Hepatic stellate cell (primary cell): ENCODE measurements at regions not wholly inside any gene's neighbourhood (a gene's known extent, or its start where the extent isn't known, plus 50 kb on each side); places are given as distances from the start of the nearest gene placed in this dataset.

ENCODE experiments used
- DNase-seq: peaks from one replicate; pipeline ENCODE4 v3.0.0; 2011; ENCODE audit warnings: low spot score

DNA sequence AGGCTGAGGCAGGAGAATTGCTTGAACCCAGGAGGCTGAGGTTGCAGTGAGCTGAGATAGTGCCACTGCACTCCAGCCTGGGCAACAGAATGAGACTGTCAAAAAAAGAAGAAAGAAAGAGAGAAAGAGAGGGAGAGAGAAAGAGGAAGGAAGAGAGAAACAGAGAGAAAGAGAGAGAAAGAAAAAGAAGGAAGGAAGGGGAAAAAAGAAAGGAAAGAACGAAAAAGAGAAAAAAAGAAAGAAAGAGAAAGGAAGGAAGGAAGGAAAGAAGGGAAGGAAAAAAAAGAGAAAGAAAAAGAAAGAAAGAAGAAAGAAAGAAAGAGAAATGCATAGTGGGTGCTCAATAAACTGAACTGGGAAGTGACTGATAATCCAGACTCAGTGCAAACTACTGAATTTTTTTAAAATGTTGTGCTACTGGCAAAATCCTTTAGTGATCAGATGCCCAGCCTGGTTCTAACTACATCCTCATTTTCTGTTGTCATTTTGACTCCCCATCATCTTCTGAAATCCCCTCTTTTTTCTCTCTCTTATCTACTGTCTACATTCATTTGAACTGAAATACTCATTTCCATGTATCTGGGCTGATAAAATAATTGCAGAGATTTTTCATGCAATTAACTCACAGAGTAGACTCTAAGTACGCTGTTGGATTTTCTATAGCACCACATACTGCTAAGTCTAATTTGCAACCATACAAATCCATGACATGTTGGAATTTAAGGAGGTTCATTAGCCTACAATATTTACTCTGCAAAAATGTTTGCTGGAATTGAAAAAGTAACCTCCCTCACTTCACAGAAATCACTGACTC is 85.3 kb upstream of the HIVEP1 start:
- no peak for DNase-seq

DNA sequence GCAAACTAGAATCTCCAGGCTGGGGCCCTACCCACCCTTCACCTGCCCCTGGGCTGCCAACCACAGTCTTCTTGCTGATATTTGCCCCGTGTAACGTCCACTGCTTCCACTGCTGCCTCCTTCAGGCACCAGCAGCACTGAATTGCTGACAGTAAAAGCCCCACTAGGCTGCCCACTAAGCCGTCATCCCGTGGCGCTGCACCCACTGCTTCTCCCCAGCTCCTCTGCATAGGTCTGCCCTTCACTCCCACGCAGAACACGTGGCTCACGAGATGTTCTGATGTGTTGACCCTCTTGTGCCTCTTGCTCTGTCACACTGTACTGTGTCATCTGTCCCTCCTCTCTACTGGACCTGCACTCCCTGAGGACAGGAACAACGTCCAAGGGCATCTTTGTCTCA is 86.3 kb upstream of the HIVEP1 start:
- no peak for DNase-seq

DNA sequence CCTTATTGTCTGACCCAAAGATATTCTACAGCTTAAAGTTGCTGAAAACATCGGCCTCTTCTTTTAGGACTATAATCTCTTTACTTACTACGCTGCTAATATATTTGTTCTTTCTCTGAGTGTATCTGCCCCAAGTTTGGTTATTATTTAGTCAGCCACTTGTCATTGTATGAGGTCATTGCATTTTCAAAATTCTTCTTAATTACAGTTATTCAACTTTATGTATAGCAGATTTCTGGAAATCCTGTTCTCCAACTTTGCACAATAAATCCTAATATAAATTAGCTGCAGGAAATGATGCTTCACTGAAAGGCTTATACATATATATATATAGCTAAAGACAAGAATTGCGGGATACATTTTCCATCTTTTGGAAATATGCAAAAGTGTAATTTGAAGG is 88.5 kb upstream of the HIVEP1 start:
- no peak for DNase-seq

DNA sequence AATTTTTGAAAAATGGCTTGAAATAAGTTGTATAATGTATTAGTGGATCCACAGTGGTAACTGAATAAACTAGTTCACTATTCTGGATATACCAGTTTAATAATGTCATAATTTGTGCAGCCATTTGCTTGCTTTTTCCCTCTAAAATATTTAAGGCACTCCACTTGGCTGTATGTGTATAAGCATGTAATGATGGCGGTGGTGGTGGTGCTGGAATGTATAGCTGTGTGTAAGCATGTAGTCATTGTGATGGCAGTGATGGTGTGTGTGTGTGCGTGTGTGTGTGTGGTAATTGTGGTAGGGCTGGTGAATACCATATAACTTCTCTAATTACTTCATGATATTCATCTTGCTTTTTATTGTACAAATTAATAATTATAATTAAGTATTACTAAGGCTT is 89.2 kb upstream of the HIVEP1 start:
- no peak for DNase-seq

DNA sequence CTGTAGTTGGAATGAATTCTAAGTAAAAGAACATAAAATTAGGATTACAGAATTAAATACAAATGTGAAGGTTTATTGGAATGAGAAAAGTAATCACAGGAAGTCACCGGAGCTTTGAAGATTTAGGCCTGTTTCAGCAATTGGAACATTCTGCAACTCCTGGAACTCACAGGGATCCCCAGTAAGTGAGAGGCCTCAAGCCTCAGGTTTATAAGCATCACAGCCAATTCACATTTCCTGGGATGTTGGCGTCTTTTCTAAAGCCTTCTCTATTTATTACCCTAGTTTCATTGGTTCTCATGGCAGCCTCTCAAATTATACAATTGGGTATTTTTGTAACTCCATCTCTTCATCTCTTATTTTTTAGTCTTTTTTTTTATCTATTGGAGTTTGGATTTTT is 90.4 kb upstream of the HIVEP1 start:
- no peak for DNase-seq

DNA sequence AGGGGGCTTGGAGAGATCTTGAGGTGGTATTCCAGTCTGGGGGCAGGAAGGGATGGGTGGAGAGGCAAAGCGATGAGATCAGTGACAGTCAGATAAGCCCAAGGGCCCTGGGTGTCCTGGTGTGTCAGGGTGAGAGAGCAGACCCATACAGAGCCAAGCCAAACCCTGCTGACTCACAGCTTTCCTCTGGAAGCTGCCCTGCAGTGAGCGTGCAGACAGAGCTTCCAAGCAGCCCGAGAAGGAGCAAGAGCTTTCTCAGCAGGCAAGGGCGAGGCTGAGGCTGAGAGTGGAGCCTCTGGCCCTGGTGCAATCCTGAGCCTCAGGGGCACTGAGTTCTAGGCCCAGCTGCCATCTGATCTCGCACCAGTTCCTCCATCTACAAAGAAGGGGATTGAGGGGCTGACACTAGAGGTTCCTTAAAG is 91.1 kb upstream of the HIVEP1 start:
- peak; percentile 92 for DNase-seq

DNA sequence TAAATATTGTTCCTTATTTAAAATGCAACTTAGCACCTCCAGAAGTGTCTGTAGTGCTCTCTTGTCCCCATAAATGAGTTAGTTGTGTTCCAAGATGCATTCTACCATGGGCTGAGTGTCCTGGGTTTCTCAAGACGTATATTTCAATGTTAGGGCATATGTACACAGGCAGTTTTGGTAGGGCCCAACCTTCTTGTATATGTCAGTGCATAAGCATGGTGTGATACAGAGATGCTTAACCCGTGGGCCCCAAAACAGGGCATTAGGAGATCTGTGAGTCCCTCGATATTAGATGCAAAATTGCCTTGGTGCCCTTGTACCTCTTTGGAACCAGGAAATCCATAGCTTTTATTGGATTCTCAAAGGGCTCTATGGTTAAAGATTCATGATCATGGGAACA is 91.5 kb upstream of the HIVEP1 start:
- no peak for DNase-seq

DNA sequence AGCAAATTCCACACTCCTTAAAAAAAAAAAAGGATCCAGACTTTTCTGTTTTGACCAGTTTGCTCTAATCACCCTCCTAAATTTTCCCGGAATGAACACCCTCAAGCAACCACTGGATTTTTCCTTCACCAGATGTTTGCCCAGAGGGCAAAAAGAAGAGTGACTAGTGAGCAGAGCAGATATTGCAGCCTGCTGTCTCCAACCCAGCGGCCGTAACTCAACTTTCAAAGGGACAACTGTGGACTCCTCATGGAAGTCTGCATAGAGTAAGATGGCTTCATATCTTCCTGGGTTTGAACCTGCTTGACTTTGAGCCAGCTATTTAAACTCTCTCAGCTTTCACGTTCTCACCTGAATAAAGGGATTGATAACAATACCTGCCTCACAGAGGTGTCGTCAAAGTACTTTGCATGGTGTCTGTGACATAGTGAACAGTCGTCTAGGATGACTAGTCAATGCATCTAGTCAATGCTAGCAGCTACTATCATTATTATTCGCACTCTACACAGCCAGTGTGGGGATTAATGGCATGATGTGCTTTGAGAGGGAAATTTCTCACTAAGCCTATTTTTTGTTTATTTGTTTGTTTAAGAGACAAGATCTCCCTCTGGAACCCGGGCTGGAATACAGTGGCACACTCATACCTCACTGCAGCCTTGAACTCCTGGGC is 92.2 kb upstream of the HIVEP1 start:
- DNase-seq = no peak

DNA sequence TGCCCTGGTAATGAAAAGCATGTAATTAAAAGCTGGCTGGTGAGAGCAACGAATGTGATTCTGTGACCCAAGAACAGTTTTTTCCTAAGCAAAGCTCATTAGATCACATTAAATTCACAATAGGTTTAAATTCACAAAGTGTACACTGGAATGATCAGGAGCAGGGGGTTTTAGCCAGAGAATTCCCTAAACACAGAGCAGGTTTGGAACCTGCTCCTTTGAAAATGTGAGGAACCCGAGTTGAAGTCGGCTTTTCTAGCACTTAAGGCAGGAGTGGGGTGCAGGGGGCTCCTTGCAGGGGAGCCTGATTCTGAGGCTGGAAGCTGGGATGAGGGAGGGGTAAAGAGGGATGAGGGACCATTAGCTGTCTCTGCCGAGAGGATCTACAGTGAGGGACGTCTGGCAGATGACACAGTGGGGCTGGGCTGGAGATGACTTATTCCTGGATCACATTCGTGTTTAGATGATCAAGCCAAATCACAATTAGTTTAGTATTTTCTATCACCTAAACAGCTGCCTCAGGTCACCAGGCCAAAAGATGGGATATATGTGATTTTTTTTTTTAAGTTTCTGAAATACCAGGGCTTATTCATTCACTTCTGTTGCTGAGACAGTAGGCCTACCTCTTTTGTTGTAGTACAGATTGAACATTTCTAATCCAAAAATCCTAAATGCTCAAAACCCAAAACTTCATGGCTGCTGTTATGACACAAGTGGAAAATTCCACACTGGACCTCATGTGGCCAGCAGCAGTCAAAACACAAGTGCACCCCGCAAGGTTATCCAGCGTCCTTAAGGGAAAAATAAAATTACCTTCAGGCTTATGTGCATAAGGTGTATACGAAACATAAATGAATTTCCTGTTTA is 93.1 kb upstream of the HIVEP1 start:
- no peak for DNase-seq

DNA sequence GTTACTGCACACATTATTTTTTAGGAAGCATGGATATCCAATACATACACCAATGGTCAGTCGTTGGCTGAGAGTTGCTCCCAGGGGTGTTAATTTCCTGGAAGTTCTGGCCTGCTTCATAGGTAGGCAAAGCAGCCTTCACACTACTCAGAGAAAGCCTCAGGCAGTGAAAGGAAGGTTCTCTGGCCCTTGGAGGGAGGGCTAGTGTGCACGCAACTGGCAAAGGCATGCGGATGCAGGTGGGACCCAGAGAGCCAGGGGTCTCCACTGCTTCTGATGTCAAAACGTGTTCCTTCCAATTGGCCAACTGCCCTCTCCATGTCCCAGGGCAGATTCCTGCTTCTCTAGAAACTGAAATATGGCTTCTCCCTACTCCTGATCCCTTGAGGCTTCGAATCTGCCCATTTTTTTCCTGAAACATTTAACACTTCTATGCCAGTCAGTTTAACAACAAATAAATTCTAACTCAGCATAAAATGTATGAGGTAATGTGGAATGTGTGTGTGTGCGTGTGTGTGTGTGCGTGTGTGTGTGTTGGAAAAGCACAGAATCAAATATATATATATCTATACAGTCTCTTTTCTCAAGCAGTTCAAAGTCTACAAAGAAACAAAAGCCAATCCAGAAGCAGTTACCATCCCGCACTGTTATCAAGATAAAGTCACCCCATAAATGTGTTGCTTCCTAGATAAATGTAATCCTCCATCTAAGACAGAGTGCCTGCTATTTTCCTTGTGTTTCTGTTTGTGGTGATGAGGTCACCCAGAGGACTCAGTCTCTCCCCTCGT is 94.0 kb upstream of the HIVEP1 start:
- DNase-seq = peak; percentile 45

DNA sequence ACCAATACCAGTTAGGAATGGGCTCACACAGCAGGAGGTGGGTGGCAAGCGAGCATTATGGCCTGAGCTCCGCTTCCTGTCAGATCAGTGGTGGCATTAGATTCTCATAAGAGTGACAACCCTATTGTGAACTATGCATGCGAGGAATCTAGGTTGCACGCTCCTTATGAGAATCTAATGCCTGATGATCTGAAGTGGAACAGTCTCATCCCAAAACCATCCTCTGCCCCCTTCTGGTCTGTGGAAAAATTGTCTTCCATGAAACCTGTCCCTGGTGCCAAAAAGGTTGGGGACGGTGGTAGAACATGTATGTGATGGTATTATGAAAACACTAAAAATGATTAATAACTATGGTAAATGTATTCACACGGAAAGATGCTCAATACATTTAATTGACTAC is 99.7 kb upstream of the HIVEP1 start:
- DNase-seq = no peak

DNA sequence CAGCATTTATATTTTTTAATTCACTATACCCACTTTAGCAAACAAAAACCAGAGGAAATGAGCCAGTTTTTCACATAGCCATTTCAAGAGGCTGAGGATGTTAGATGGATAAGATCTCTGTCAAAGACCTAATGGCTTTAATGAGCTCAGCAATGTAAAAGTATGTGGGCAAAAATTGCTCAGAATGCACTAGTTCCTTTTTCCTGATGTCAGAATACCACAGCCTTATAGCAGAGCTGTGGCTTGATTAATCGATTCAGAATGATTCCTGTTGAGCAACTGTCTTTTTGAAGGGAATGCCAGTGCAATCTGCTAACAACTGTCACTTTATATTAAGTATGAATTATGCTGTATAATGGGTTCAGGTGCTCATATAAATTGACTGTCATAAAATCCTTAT is 100.6 kb upstream of the HIVEP1 start:
- DNase-seq = no peak

DNA sequence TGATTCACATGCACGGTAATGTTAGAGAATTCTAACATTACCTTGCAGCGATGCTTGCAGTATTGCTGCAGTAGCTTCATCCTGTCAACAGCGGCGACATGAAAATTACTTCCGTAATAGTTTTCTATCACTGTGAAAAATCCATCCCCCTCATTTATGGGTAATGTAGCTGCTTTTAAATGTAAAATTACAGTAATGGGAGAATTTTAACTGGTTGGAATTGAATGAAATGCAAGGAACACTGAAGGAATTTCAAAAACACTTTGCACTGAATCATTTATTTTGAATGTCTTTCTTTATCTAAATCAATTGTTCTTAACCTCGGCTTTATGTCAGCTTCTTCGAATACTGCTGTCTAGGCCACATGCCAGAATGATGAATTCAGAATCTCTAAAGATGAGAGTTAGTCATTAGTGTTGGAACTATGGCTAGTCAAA is 102.4 kb upstream of the HIVEP1 start:
- no peak for DNase-seq

DNA sequence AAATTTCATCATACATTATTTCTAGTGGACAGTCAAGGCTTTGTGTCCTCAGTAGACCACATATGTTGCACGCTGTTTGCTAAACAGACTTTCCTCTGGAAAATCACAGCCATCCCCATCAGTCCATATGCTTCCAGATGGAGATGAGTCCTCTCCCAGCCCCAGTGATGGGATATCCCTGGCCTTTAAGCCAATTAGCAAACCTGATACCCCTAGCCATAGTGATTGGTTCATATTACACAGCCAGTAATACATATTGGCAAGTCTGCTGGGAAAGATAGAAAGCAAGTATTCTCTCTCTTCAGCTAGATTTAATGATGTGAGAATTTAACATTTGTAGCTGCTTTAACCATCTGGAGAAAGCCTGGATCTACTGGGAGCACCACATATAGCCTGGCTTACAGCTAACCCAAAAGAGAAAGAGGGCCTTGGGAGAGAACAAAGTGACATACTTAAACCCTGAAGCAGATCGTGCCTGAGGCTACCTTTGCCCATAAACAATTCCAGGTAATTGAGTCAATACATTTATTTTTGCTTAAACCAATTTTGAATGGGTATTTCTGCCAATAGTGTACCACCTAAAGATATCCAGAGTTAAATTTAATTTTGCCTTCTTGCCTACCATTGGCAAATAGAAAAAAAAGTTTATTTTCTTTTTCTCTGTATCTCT is 103.5 kb upstream of the HIVEP1 start:
- no peak for DNase-seq

DNA sequence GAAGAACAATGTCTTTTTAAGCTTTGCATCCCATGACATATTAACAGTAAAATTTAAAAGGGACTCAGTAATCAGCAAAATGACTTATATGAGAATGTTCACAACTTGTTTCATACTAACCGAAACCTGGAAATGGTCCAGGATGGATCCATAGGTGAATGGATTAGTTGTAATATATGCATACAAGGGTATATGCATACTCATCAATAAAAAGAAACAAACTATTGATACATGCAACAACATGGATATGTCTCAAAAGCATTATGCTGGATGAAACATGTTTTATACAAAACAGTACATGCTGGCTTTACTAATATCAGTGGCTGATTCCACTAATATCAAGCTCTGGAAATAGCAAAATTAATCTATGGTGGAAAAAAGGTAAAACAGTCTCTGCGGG is 108.5 kb upstream of the HIVEP1 start:
- no peak for DNase-seq

DNA sequence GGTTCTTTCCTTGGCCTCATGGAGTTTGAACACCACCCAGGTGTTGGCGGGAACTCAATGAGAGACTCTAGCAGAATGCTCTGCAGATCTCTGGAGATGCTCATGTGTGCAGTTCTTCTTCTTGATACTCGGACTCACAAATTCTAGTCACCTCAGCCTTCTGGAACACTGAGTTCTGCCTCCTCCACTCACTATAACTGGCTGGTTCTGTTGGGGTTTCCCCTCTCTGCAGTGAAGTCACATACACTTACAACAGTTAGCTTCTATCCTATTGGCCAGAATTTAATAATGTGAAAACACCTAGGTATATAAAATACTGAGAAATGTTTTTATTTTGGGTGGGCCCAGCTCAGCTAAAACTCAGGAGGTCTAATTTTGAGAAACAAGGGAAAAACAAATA is 109.6 kb upstream of the HIVEP1 start:
- no peak for DNase-seq

DNA sequence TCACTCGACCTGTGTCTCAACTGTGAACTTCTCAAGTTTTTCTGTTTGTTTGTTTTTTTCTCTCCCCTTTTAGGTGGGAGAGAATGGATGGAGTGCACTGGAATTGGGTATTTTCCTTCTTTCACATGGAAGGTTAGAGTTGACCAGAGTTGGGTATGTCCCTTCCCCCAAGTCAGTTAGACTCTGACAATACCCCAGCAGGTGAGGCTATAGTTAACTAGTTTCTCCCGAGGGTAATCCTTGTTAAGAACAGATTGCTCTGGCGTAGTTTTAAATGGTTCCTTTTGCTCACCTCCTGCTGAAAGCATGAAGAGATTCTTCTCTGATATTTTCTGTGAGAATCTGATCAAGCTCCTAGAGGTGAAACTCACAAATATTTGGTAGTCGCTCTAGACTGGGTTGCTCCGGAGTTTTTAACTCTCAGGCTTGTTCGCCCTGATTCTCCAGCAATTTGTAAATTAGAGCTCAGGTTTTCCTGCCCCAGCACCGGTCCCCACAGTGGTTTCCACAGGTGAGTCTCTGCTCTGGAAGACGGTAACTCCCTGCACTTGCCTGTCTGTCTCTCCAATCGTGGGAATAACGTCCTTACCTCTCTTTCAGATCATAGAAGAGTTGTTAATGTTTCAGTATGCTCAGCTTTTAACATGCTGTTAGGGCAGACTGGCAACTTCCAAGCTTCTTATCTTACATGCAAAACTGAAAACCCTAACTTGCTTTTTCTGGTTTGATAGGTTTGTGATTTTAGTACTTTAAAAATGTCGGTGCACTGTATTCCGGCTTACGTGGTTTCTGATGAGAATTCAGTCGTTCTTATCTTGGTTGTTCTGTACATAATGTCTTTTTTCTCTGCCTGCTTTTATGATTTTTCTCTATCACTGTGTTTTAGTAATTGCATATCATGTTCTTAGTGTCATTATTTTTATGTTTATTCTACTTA is 111.2 kb upstream of the HIVEP1 start:
- DNase-seq = no peak

DNA sequence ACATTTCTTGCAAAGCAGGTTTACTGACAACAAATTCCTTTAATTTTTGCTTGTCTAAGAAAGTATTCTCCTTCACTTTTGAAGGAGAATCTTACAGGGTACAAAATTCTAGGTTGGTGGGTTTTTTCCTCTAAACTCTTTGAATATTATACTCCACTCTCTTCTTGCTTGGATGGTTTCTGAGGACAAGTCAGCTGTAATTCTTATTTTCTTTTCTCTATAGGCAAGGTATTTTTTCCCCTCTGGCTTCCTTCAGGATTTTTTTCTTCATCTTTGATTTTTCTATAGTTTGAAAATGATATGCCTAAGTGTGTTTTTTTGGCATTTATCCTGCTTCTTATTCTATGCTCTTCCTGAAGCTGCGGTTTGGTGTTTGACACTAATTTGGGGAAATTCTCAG is 112.5 kb upstream of the HIVEP1 start:
- no peak for DNase-seq

DNA sequence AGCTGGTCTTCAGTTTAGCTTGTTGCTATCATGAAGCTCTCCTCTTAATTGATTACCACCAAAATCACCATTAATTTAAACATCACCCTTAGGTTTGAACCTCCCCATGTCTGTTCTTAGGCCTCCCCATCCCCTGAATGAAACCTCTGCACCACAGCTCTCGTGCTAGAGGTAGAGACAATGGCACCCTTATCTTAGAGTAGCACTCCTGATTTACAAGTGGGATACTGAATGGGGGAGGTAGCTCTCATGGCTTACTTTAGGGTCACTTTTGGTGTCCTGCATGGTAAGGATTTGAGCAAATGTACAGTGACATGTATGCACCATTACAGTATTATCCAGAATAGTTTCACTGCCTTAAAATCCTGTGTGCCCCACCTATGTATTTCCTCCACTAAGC is 115.6 kb upstream of the ADTRP start:
- DNase-seq = no peak

DNA sequence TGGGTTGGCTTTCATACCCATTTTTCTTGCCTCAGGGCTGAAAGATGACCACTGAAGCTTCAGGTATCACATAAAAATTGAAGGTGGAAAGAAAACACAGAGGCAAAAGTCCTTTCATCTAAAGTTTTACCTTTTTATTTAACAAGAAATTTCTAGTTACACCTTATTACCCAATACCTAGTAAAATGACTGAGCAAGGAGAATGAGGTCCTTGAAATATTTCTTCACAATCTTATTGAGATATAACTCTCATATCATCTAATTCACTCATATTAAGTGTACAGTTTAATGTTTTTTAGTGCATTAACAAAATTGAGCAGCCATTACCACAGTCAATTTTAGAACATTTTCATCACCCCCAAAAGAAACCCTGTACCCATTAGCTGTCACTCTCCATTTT is 112.9 kb upstream of the ADTRP start:
- DNase-seq = no peak
